Epithelial cell of esophagus (primary cell): ENCODE measurements at regions not wholly inside any gene's neighbourhood (a gene's known extent, or its start where the extent isn't known, plus 50 kb on each side); places are given as distances from the start of the nearest gene placed in this dataset.

Source experiments
- DNase-seq: peaks from one replicate; pipeline ENCODE4 v3.0.0; 2010; ENCODE audit warnings: low read depth
- H3K4me3 ChIP-seq: 2 replicates; pipeline ENCODE4 v1.5.1; 2011; ENCODE audit warnings: mild to moderate bottlenecking, low read length, control low read depth
- TF ChIP-seq, protein P1 (sequence below): IDR thresholded peaks from 2 replicates; pipeline ENCODE4 v1.5.1; 2011; ENCODE audit warnings: low read depth, mild to moderate bottlenecking, low read length, control low read depth, inconsistent platforms; ENCODE audit not compliant: insufficient read depth; ENCODE audit errors: missing control alignments

DNA sequence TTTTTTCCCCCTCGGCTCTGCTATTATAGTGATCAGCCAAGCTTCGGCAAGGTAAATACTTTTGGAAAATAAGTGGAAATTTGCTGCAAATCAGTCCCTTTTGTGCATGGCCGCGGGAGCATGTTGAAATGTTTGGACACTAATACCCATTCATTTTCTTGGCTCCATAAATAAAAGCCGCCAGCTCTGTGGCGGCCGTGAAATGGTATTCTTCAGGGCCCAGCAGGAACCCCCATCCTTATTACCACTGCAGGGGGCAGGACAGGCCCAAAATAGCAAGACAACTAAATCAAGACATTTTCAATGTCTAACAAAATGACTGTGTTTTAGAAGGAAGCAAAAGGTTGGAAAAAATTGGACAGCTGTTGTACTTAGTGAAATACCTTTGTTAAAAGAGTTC, 362.3 kb downstream of the NR2F2 start:
- DNase-seq: no peak
- H3K4me3 ChIP-seq: no peak overlapping the region
- TF ChIP-seq, protein P1, sequence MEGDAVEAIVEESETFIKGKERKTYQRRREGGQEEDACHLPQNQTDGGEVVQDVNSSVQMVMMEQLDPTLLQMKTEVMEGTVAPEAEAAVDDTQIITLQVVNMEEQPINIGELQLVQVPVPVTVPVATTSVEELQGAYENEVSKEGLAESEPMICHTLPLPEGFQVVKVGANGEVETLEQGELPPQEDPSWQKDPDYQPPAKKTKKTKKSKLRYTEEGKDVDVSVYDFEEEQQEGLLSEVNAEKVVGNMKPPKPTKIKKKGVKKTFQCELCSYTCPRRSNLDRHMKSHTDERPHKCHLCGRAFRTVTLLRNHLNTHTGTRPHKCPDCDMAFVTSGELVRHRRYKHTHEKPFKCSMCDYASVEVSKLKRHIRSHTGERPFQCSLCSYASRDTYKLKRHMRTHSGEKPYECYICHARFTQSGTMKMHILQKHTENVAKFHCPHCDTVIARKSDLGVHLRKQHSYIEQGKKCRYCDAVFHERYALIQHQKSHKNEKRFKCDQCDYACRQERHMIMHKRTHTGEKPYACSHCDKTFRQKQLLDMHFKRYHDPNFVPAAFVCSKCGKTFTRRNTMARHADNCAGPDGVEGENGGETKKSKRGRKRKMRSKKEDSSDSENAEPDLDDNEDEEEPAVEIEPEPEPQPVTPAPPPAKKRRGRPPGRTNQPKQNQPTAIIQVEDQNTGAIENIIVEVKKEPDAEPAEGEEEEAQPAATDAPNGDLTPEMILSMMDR: no peak

DNA sequence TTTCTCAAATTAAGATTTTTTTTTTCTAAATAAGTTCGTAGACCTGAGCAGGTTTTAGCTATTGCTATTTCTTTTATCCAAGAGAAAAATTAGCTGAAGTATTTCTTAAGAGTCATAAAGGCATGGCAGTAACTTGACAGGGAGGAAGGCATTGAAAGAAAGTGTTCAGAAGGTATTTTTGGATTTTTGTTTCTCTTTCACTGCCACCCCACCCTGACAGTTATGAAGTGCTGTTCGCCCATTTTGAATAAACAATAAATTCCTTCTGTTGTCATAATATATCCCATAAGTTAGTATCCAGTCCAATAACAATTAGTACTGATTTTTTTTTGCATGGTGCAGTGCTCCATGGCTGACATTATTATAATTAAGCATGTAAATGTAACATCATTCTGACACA, 363.0 kb downstream of the NR2F2 start:
- no peak for DNase-seq
- TF ChIP-seq, protein P1: no peak
- no peak overlapping the region for H3K4me3 ChIP-seq

DNA sequence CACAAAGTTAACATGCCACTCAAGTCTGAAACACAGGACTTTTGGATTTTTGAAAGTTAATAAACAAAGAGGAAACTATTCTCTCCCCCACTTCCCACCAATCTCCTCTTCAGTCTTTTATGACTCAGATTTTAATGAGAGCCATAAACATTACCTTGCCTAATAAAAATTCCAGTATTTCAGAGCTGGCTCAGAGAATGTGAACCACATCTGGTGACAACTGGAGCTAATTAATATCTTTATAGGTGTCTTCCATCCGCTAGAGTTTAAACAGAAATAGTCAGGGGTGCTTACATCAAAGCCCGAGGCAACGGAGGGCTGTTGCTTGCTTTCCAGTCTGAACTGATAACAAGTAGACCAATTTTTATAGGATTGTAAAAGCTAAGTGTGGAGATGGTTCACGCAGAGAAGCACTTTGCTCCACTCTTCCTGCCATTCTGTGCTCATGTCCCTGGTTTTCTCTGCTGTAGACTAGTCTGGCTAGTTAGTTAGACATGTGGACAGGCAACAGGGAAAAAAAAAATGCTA, 363.6 kb downstream of the NR2F2 start:
- no peak overlapping the region for H3K4me3 ChIP-seq
- TF ChIP-seq, protein P1: no peak
- no peak for DNase-seq

DNA sequence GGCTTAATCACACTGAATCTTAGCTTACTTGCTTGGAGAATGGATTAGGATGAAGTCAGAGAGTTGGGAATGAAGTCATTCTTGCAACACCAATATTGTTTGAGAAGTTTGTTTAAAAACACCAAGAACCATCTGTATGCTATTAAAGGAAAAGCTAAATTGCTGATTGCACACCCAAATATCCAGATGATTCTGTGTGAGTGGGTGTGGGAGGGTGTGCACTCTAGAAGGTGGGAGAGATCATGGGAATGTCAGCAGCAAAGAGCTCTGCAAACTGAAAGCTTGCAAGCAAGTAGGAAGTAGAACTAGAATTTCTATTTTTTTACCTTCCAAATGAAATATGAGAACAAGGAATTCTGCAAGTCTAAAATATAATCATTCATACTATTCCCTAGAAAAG, 364.9 kb downstream of the NR2F2 start:
- no peak for DNase-seq
- TF ChIP-seq, protein P1: no peak
- no peak overlapping the region for H3K4me3 ChIP-seq

DNA sequence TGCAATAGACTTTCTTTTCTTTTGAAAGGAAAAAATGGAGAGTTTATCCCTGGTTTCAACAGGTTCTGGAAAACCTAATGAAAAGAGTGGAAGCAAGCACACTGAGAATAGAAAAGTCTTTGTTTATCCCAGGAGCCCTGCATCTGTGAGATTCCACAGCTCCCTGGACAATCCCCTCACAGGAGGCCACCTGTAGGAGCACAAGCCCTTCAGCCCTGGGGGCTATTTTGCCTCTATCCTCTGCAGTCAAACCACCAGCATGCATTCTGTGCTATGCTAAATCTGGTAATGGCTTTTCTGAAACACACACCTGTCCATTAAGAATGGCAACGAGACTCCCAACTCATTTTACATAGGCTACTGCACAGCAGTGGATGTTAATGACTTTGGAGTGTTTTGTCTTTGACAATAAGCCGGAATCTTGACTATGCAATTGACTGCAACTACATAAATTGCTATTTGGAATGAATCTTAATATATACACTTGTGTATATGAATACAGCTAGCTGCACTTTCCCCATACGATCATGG, 369.4 kb downstream of the NR2F2 start:
- DNase-seq: no peak
- no peak overlapping the region for H3K4me3 ChIP-seq
- TF ChIP-seq, protein P1: no peak

DNA sequence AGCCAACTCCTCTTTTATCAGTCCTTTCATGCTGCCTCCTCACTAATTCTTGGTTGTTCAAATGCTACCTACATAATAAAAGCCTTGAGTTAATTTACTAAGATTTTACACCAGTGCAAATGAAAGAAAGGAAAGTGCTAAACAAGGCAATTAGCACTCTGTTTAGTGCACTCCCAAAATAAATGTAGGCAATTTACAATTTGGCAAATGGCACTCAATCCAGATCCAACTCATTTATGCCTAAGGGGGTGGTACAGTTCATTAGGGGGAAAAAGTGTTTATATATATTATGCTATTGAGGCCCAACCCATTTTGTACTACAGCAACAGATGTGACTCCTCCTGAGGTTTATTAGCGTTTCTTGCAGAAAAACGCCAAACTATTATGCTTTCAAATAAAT, 370.1 kb downstream of the NR2F2 start:
- TF ChIP-seq, protein P1: no peak
- H3K4me3 ChIP-seq: no peak overlapping the region

DNA sequence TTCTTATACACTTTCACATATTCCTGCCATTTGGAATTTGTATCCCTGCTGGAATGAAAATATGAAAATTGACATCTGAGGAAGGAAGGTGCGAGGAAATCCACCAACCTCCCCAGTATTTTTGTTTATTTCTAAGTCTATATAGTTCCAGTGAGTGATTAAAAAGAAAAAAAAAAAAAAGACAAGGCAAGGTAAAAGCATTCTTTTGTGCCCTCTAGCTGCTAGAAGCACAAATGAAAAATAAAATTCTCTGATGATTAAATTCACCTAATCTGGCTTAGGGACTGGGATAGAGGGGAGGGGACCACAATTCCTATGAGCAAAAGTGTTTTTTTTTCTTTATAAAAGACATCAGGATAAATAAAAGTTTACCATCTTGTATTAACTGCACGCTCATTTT, 370.9 kb downstream of the NR2F2 start:
- H3K4me3 ChIP-seq: no peak overlapping the region
- no peak for DNase-seq
- TF ChIP-seq, protein P1: peak; percentile 26

More for the DNA sequence above, 370.1 kb downstream of the NR2F2 start:
- DNase-seq: no peak
